ENCODE measurements at regions not wholly inside any gene's neighbourhood (a gene's known extent, or its start where the extent isn't known, plus 50 kb on each side); places are given as distances from the start of the nearest gene placed in this dataset.
"Not testable (repeated sequence)": the region's sequence is repeated elsewhere in the genome, so short reads cannot be mapped to it uniquely, and the experiment has no call there.

GRCh38 chr10:62594093-62594520, 210.4 kb upstream of the ADO start:
- DNase-seq = peak; percentile 47

GRCh38 chr10:62597226-62597625, 207.3 kb upstream of the ADO start:
- DNase-seq = no peak

GRCh38 chr10:62599161-62599560, 205.4 kb upstream of the ADO start:
- no peak for DNase-seq

GRCh38 chr10:62606551-62606950, 198.0 kb upstream of the ADO start:
- DNase-seq = not testable (repeated sequence)

GRCh38 chr10:62608189-62608875, 196.2 kb upstream of the ADO start:
- DNase-seq = not testable (repeated sequence)

GRCh38 chr10:62610649-62611229, 193.8 kb upstream of the ADO start:
- DNase-seq = peak; percentile 69

GRCh38 chr10:62613424-62613823, 191.1 kb upstream of the ADO start:
- DNase-seq = no peak

- no peak for DNase-seq
Observed at GRCh38 chr10:62613859-62614258, 190.7 kb upstream of the ADO start.

GRCh38 chr10:62614389-62615157, 189.9 kb upstream of the ADO start:
- DNase-seq = no peak

- DNase-seq = no peak
Observed at GRCh38 chr10:62616885-62617590, 187.5 kb upstream of the ADO start.

- DNase-seq = no peak
Observed at GRCh38 chr10:62617652-62618051, 186.9 kb upstream of the ADO start.

- no peak for DNase-seq
Observed at GRCh38 chr10:62618054-62618453, 186.5 kb upstream of the ADO start.

GRCh38 chr10:62618576-62619412, 185.7 kb upstream of the ADO start:
- DNase-seq = no peak

- DNase-seq = no peak
Observed at GRCh38 chr10:62619413-62619738, 185.1 kb upstream of the ADO start.

GRCh38 chr10:62620491-62620890, 184.0 kb upstream of the ADO start:
- no peak for DNase-seq

GRCh38 chr10:62623223-62623622, 181.3 kb upstream of the ADO start:
- no peak for DNase-seq

GRCh38 chr10:62625484-62625883, 179.0 kb upstream of the ADO start:
- DNase-seq = no peak

GRCh38 chr10:62626079-62626478, 178.4 kb upstream of the ADO start:
- DNase-seq = no peak

GRCh38 chr10:62626817-62627216, 177.7 kb upstream of the ADO start:
- DNase-seq = no peak

- no peak for DNase-seq
Observed at GRCh38 chr10:62627983-62628382, 176.5 kb upstream of the ADO start.

GRCh38 chr10:62631241-62631640, 173.3 kb upstream of the ADO start:
- DNase-seq = no peak

- DNase-seq = peak; percentile 47
Observed at GRCh38 chr10:62632071-62632809, 172.3 kb upstream of the ADO start.

Measured in activated CD4-positive, alpha-beta T cell treated with anti-CD3 and anti-CD28 coated beads, Interleukin-2, amount 50 U/mL, for 1 hour (primary cell).